PC-3 (cell line): ENCODE measurements at regions not wholly inside any gene's neighbourhood (a gene's known extent, or its start where the extent isn't known, plus 50 kb on each side); places are given as distances from the start of the nearest gene placed in this dataset.

Experiments
- ATAC-seq: fragments of 200-7000 bp; cut with Tn5 transposase; 2 replicates; pipeline ENCODE4 v1.9.1; 2020; ENCODE audit warnings: mild to moderate bottlenecking, moderate library complexity
- BruUV-seq: library from RNA; stranded (reverse); fragments of 400-500 nt; replicated peaks from 2 replicates; lab custom pipeline; 2021; lab: Mats Ljungman, UMichigan
- CTCF ChIA-PET: fragments of 300-600 bp; sonication (Branson Sonifier 250); formaldehyde crosslinking; loops from one replicate; lab custom pipeline; 2022; ENCODE audit warnings: antibody characterized with exemption; lab: Charles Lee
- POLR2A ChIA-PET: fragments of 300-600 bp; sonication (Branson Sonifier 250); formaldehyde crosslinking; loops from one replicate; lab custom pipeline; 2022; ENCODE audit warnings: antibody characterized with exemption; ENCODE audit not compliant: unreplicated experiment; lab: Charles Lee
- DNase-seq: peaks from one replicate; pipeline ENCODE4 v3.0.0-alpha.2; 2015
- H2AFZ ChIP-seq: fragments of 300-600 bp; sonication (generic); 2 replicates; pipeline ENCODE4 v1.6.0; 2016; ENCODE audit warnings: antibody characterized with exemption, low read length
- H3F3A ChIP-seq: fragments of 300-600 bp; sonication (generic); one replicate; pipeline ENCODE4 v1.6.0; 2017; ENCODE audit warnings: antibody characterized with exemption, low read length, control low read depth, mild to moderate bottlenecking; ENCODE audit not compliant: unreplicated experiment
- H3K27ac ChIP-seq: fragments of 300-600 bp; sonication (generic); 2 replicates; pipeline ENCODE4 v1.5.1; 2016; ENCODE audit warnings: mild to moderate bottlenecking, low read length
- H3K27me3 ChIP-seq: fragments of 300-600 bp; sonication (generic); 2 replicates; pipeline ENCODE4 v1.6.1; 2016; ENCODE audit warnings: low read length, mixed read lengths
- H3K36me3 ChIP-seq: fragments of 300-600 bp; sonication (generic); 2 replicates; pipeline ENCODE4 v1.6.1; 2016; ENCODE audit warnings: low read depth, mixed run types, low read length, mixed read lengths
- H3K4me1 ChIP-seq: fragments of 300-600 bp; sonication (generic); 2 replicates; pipeline ENCODE4 v1.5.1; 2016; ENCODE audit warnings: low read length; ENCODE audit not compliant: insufficient read depth
- H3K4me2 ChIP-seq: fragments of 300-600 bp; sonication (generic); 2 replicates; pipeline ENCODE4 v1.6.0; 2016; ENCODE audit warnings: low read length
- H3K4me3 ChIP-seq: fragments of 300-600 bp; sonication (generic); 2 replicates; pipeline ENCODE4 v1.5.1; 2016; ENCODE audit warnings: mild to moderate bottlenecking, low read length, mixed read lengths
- H3K79me2 ChIP-seq: fragments of 300-600 bp; sonication (generic); 2 replicates; pipeline ENCODE4 v1.6.1; 2017; ENCODE audit warnings: low read length, mixed read lengths
- H3K9ac ChIP-seq: fragments of 300-600 bp; sonication (generic); 2 replicates; pipeline ENCODE4 v1.6.0; 2016; ENCODE audit warnings: mild to moderate bottlenecking, low read length
- H3K9me2 ChIP-seq: fragments of 300-600 bp; sonication (generic); replicated peaks from 2 replicates; pipeline ENCODE4 v1.6.1; 2016; ENCODE audit warnings: mixed run types, low read length, mixed read lengths
- H3K9me3 ChIP-seq: fragments of 300-600 bp; sonication (generic); 2 replicates; pipeline ENCODE4 v1.6.1; 2016; ENCODE audit warnings: low read length, mixed read lengths
- H4K20me1 ChIP-seq: fragments of 300-600 bp; sonication (generic); 2 replicates; pipeline ENCODE4 v1.6.1; 2016; ENCODE audit warnings: low read length, mixed read lengths
- CTCF ChIP-seq: fragments of 300-600 bp; sonication (generic); conservative IDR thresholded peaks from 2 replicates; pipeline ENCODE4 v1.5.1; 2017; ENCODE audit warnings: antibody characterized with exemption, low read depth, mild to moderate bottlenecking, low read length
- EZH2 ChIP-seq: fragments of 300-600 bp; sonication (generic); IDR thresholded peaks from one replicate; pipeline ENCODE4 v1.6.1; 2017; ENCODE audit warnings: antibody characterized with exemption, mild to moderate bottlenecking, low read length; ENCODE audit not compliant: unreplicated experiment
- EZH2phosphoT487 ChIP-seq: fragments of 300-600 bp; sonication (generic); IDR thresholded peaks from 2 replicates; pipeline ENCODE4 v1.6.1; 2018; ENCODE audit warnings: mild to moderate bottlenecking, antibody characterized with exemption, low read length, borderline replicate concordance
- intact Hi-C: fragments of 100-400 bp; cut with micrococcal nuclease; formaldehyde crosslinking; loops from 2 replicates; pipeline ENCODE4 v1.9.0; 2023

GRCh38 chr2:39597314-39597713 lies 68.4 kb upstream of the TMEM178A start:
- Histone ChIP-seq H3K79me2 (no peaks in the 10 kb centered on the region), H3K4me3 (no peak overlapping the region), H2AFZ (no peak overlapping the region), H4K20me1 (no peaks in the 10 kb centered on the region), H3K4me2 (no peak overlapping the region), H3K4me1 (no peaks in the 10 kb centered on the region), H3K9me2 (no peaks in the 10 kb centered on the region), H3F3A (no peaks in the 10 kb centered on the region), H3K36me3 (no peaks in the 10 kb centered on the region), H3K27ac (no peak overlapping the region), H3K9me3 (no peaks in the 10 kb centered on the region), H3K27me3 (no peaks in the 10 kb centered on the region), H3K9ac (no peak overlapping the region)
- ChIA-PET CTCF (no interaction called here), POLR2A (no interaction called here)
- no TSS peak for BruUV-seq
- TF ChIP-seq EZH2, result no peak
- no peak for TF ChIP-seq EZH2phosphoT487
- TF ChIP-seq CTCF, result no peak
- intact Hi-C loops, result no loop called here
- ATAC-seq, result no peak
- DNase-seq, result no peak

GRCh38 chr2:39602616-39603015 lies 63.1 kb upstream of the TMEM178A start:
- Histone ChIP-seq H3K79me2 (no peaks in the 10 kb centered on the region), H3K4me3 (no peak overlapping the region), H3K4me1 (no peaks in the 10 kb centered on the region), H4K20me1 (no peaks in the 10 kb centered on the region), H3K9me3 (no peaks in the 10 kb centered on the region), H2AFZ (no peak overlapping the region), H3K27me3 (no peaks in the 10 kb centered on the region), H3F3A (no peaks in the 10 kb centered on the region), H3K4me2 (no peak overlapping the region), H3K9me2 (no peaks in the 10 kb centered on the region), H3K36me3 (no peaks in the 10 kb centered on the region), H3K27ac (no peak overlapping the region), H3K9ac (no peak overlapping the region)
- ChIA-PET POLR2A (no interaction called here), CTCF (no interaction called here)
- no peak for DNase-seq
- BruUV-seq, result no TSS peak
- intact Hi-C loops, result no loop called here
- TF ChIP-seq EZH2phosphoT487, result no peak
- no peak for TF ChIP-seq CTCF
- TF ChIP-seq EZH2, result no peak
- no peak for ATAC-seq

- POLR2A ChIA-PET, result no interaction called here
Observed at GRCh38 chr2:39603436-39603835, 62.3 kb upstream of the TMEM178A start.

More at GRCh38 chr2:39603436-39603835, 62.3 kb upstream of the TMEM178A start:
- Histone ChIP-seq H3K9me3 (no peaks in the 10 kb centered on the region), H3K79me2 (no peaks in the 10 kb centered on the region), H2AFZ (no peak overlapping the region), H4K20me1 (no peaks in the 10 kb centered on the region), H3K4me1 (no peaks in the 10 kb centered on the region), H3K4me2 (no peak overlapping the region), H3K4me3 (no peak overlapping the region), H3K27ac (no peak overlapping the region), H3K9me2 (no peaks in the 10 kb centered on the region), H3K27me3 (no peaks in the 10 kb centered on the region), H3K9ac (no peak overlapping the region), H3K36me3 (no peaks in the 10 kb centered on the region), H3F3A (no peaks in the 10 kb centered on the region)
- no peak for TF ChIP-seq EZH2
- TF ChIP-seq EZH2phosphoT487, result no peak
- no peak for TF ChIP-seq CTCF
- ATAC-seq (no peak), DNase-seq (no peak)
- BruUV-seq, result no TSS peak
- CTCF ChIA-PET, result no interaction called here
- intact Hi-C loops, result no loop called here
